H9 (cell line): ENCODE measurements at regions not wholly inside any gene's neighbourhood (a gene's known extent, or its start where the extent isn't known, plus 50 kb on each side); places are given as distances from the start of the nearest gene placed in this dataset.

Experiments used
- DNase-seq: peaks from one replicate; pipeline ENCODE4 v3.0.0-alpha.2; 2017
- H2AFZ ChIP-seq: one replicate; pipeline ENCODE4 v1.6.1; 2013; ENCODE audit warnings: mild to moderate bottlenecking, low read length, control low read depth, moderate library complexity
- H2AK5ac ChIP-seq: 2 replicates; pipeline ENCODE4 v1.6.1; 2013; ENCODE audit warnings: low read length, control low read depth, mixed read lengths; ENCODE audit not compliant: insufficient read length
- H2BK120ac ChIP-seq: one replicate; pipeline ENCODE4 v1.6.1; 2013; ENCODE audit warnings: low read depth, mild to moderate bottlenecking, low read length, control low read depth, inconsistent platforms; ENCODE audit not compliant: poor library complexity, severe bottlenecking
- H2BK12ac ChIP-seq: 2 replicates; pipeline ENCODE4 v1.6.1; 2013; ENCODE audit warnings: low read length, control low read depth, mixed read lengths, low read depth; ENCODE audit not compliant: insufficient read length
- H2BK15ac ChIP-seq: 2 replicates; pipeline ENCODE4 v1.6.1; 2013; ENCODE audit warnings: low read depth, low read length, control low read depth
- H2BK20ac ChIP-seq: one replicate; pipeline ENCODE4 v1.6.1; 2013; ENCODE audit warnings: low read depth, mild to moderate bottlenecking, low read length, control low read depth, inconsistent platforms; ENCODE audit not compliant: poor library complexity, severe bottlenecking
- H2BK5ac ChIP-seq: 2 replicates; pipeline ENCODE4 v1.6.1; 2013; ENCODE audit warnings: low read length, control low read depth, mixed read lengths; ENCODE audit not compliant: insufficient read length
- H3K14ac ChIP-seq: 2 replicates; pipeline ENCODE4 v1.6.1; 2013; ENCODE audit warnings: low read length, control low read depth; ENCODE audit not compliant: insufficient read depth
- H3K18ac ChIP-seq: 2 replicates; pipeline ENCODE4 v1.6.1; 2013; ENCODE audit warnings: low read depth, mild to moderate bottlenecking, mixed read lengths, low read length, control low read depth; ENCODE audit not compliant: insufficient read length
- H3K23ac ChIP-seq: 2 replicates; pipeline ENCODE4 v1.6.1; 2013; ENCODE audit warnings: low read length, control low read depth, mixed read lengths, low read depth; ENCODE audit not compliant: insufficient read length
- H3K23me2 ChIP-seq: 2 replicates; pipeline ENCODE4 v1.6.1; 2013; ENCODE audit warnings: low read depth, mild to moderate bottlenecking, mixed read lengths, low read length, control low read depth; ENCODE audit not compliant: insufficient read length, poor library complexity, severe bottlenecking
- H3K27ac ChIP-seq: 2 replicates; pipeline ENCODE4 v1.5.1; 2013; ENCODE audit warnings: low read length, control low read depth, mixed read lengths, low read depth; ENCODE audit not compliant: insufficient read length
- H3K27me3 ChIP-seq: 2 replicates; pipeline ENCODE4 v1.6.1; 2013; ENCODE audit warnings: low read length, control low read depth, inconsistent platforms; ENCODE audit not compliant: insufficient read depth
- H3K4ac ChIP-seq: 2 replicates; pipeline ENCODE4 v1.6.1; 2013; ENCODE audit warnings: low read depth, mild to moderate bottlenecking, control low read depth, inconsistent platforms, low read length, moderate library complexity
- H3K4me1 ChIP-seq: 2 replicates; pipeline ENCODE4 v1.6.1; 2013; ENCODE audit warnings: low read length, control low read depth, inconsistent platforms; ENCODE audit not compliant: insufficient read depth
- H3K4me2 ChIP-seq: 2 replicates; pipeline ENCODE4 v1.6.1; 2013; ENCODE audit warnings: low read length, control low read depth, mixed read lengths; ENCODE audit not compliant: insufficient read length, insufficient read depth
- H3K56ac ChIP-seq: 2 replicates; pipeline ENCODE4 v1.6.1; 2013; ENCODE audit warnings: low read depth, mild to moderate bottlenecking, mixed read lengths, low read length, control low read depth; ENCODE audit not compliant: insufficient read length
- H3K79me1 ChIP-seq: 2 replicates; pipeline ENCODE4 v1.6.1; 2013; ENCODE audit warnings: low read depth, mild to moderate bottlenecking, moderate library complexity, low read length, control low read depth, inconsistent platforms; ENCODE audit not compliant: insufficient read depth, poor library complexity, severe bottlenecking
- H3K79me2 ChIP-seq: 2 replicates; pipeline ENCODE4 v1.6.1; 2013; ENCODE audit warnings: low read length, control low read depth, inconsistent platforms; ENCODE audit not compliant: insufficient read depth
- H3K9ac ChIP-seq: 2 replicates; pipeline ENCODE4 v1.6.1; 2013; ENCODE audit warnings: low read length, control low read depth, mixed read lengths; ENCODE audit not compliant: insufficient read length; ENCODE audit errors: extremely low read depth
- H3K9me3 ChIP-seq: one replicate; pipeline ENCODE4 v1.6.1; 2013; ENCODE audit warnings: low read depth, low read length, inconsistent platforms; ENCODE audit not compliant: control insufficient read depth
- H3T11ph ChIP-seq: one replicate; pipeline ENCODE4 v1.6.1; 2013; ENCODE audit warnings: mild to moderate bottlenecking, low read length, control low read depth, inconsistent platforms
- H4K20me1 ChIP-seq: one replicate; pipeline ENCODE4 v1.6.1; 2013; ENCODE audit not compliant: control insufficient read depth, insufficient read length, insufficient read depth
- H4K5ac ChIP-seq: 2 replicates; pipeline ENCODE4 v1.6.1; 2013; ENCODE audit warnings: low read depth, mild to moderate bottlenecking, mixed read lengths, low read length, control low read depth; ENCODE audit not compliant: insufficient read length
- H4K8ac ChIP-seq: replicated peaks from 2 replicates; pipeline ENCODE4 v1.6.1; 2013; ENCODE audit warnings: low read length, control low read depth, mixed read lengths, low read depth; ENCODE audit not compliant: insufficient read length
- H4K91ac ChIP-seq: 2 replicates; pipeline ENCODE4 v1.6.1; 2013; ENCODE audit warnings: low read depth, mild to moderate bottlenecking, moderate library complexity, mixed read lengths, low read length, control low read depth; ENCODE audit not compliant: insufficient read length
- H3K27ac Mint-ChIP-seq, 3 experiments: 2 replicates in 2 of 3; 3 replicates in 1 of 3; pipeline ENCODE4 v1.8.0; 2020 to 2021; ENCODE audit warnings: mixed read lengths in 3 of 3, mild to moderate bottlenecking in 1 of 3, moderate library complexity in 1 of 3
- H3K27me3 Mint-ChIP-seq: 2 replicates; pipeline ENCODE4 v1.8.0; 2021; ENCODE audit warnings: low read depth, mild to moderate bottlenecking, moderate library complexity, mixed read lengths
- H3K36me3 Mint-ChIP-seq, 3 experiments: 2 replicates in 2 of 3; 3 replicates in 1 of 3; pipeline ENCODE4 v1.8.0; 2020 to 2021; ENCODE audit warnings: low read depth in 3 of 3, mixed read lengths in 3 of 3; ENCODE audit not compliant: insufficient read depth in 1 of 3
- H3K4me1 Mint-ChIP-seq, 2 experiments: 2 replicates each; pipeline ENCODE4 v1.8.0; 2020; ENCODE audit warnings: mixed read lengths in 2 of 2
- H3K4me3 Mint-ChIP-seq, 2 experiments: 2 replicates in 1 of 2; 3 replicates in 1 of 2; pipeline ENCODE4 v1.8.0; 2020 to 2021; ENCODE audit warnings: mild to moderate bottlenecking in 2 of 2, mixed read lengths in 2 of 2, moderate library complexity in 1 of 2
- H3K9me3 Mint-ChIP-seq, 2 experiments: 2 replicates in 1 of 2; 3 replicates in 1 of 2; pipeline ENCODE4 v1.8.0; 2020; ENCODE audit warnings: mild to moderate bottlenecking in 2 of 2, mixed read lengths in 2 of 2, moderate library complexity in 1 of 2
- CTCF ChIP-seq: fragments of 200-600 bp; sonication (generic); conservative IDR thresholded peaks from 3 replicates; pipeline ENCODE4 v1.8.0; 2021; ENCODE audit warnings: antibody characterized with exemption, mild to moderate bottlenecking
- WGBS: extraction: QIAGEN DNeasy Blood & Tissue Kit; methylation state at CpG from one replicate; pipeline ENCODE4 v1.1.7; 2013; ENCODE audit warnings: missing lambda C conversion rate, low lambda C conversion rate, mixed read lengths; ENCODE audit not compliant: insufficient read length; ENCODE audit errors: extremely low coverage; 5-methylcytosine and 5-hydroxymethylcytosine counted together

- Histone ChIP-seq H3K79me1 (no peaks in the 10 kb centered on the region), H4K5ac (no peak overlapping the region), H3K27me3 (no peaks in the 10 kb centered on the region), H3K9ac (no peak overlapping the region), H3K56ac (no peak overlapping the region), H3T11ph (no peak overlapping the region), H3K23me2 (no peaks in the 10 kb centered on the region), H3K18ac (no peak overlapping the region), H2BK120ac (no peak overlapping the region), H2BK15ac (no peak overlapping the region; the same call in 1 of the 2 replicates), H3K4me2 (no peak overlapping the region), H4K91ac (no peak overlapping the region), H4K20me1 (no peaks in the 10 kb centered on the region), H3K23ac (no peak overlapping the region), H2BK5ac (no peak overlapping the region), H3K9me3 (no peaks in the 10 kb centered on the region), H3K14ac (no peak overlapping the region; the same call in 1 of the 2 replicates), H3K4ac (no peak overlapping the region), H2AFZ (no peak overlapping the region), H4K8ac (no peak overlapping the region), H2BK20ac (no peak overlapping the region), H3K4me1 (no peaks in the 10 kb centered on the region), H3K79me2 (no peaks in the 10 kb centered on the region), H2AK5ac (no peak overlapping the region), H2BK12ac (no peak overlapping the region), H3K27ac (no peak overlapping the region)
- H3K36me3 Mint-ChIP-seq = no peaks in the 10 kb centered on the region
- no peak overlapping the region for H3K4me3 Mint-ChIP-seq
- peaks cover 3 to 4% of the 10 kb centered on the region in 2 experiments; a peak in 2 of 4 replicates for H3K4me1 Mint-ChIP-seq
- DNase-seq = peak; percentile 49
- WGBS = no CpG with 5 or more reads among the region's 13 CpGs
- H3K27me3 Mint-ChIP-seq = peaks cover 9% of the 10 kb centered on the region
- no peak for TF ChIP-seq CTCF
- H3K27ac Mint-ChIP-seq = peak overlapping the region in 1 of 3 experiments; percentile 90; a peak in 1 of 7 replicates
- peaks cover 0 to 2% of the 10 kb centered on the region in 2 experiments; a peak in 1 of 5 replicates for H3K9me3 Mint-ChIP-seq
Measured at GRCh38 chr17:71975331-71975801, 145.5 kb upstream of the SOX9 start.
